K562 (cell line): ENCODE measurements at regions not wholly inside any gene's neighbourhood (a gene's known extent, or its start where the extent isn't known, plus 50 kb on each side); places are given as distances from the start of the nearest gene placed in this dataset.

ENCODE experiments used
- ATAC-seq: fragments of 200-7000 bp; cut with Tn5 transposase; 3 replicates; pipeline ENCODE4 v1.9.1; 2020; ENCODE audit warnings: moderate library complexity
- BruUV-seq: library from RNA; stranded (reverse); fragments of 400-500 nt; replicated peaks from 2 replicates; lab custom pipeline; 2021; lab: Mats Ljungman, UMichigan
- CTCF ChIA-PET: fragments of 300-600 bp; formaldehyde crosslinking; extraction: SDS; loops from one replicate; lab custom pipeline; 2021; ENCODE audit warnings: low intra/inter-chr PET ratio; lab: Yijun Ruan, JAX
- POLR2A ChIA-PET: fragments of 300-600, 350-650 bp; sonication (Branson Sonifier 250); formaldehyde crosslinking; extraction: SDS; loops from one replicate; lab custom pipeline; 2021; ENCODE audit warnings: antibody characterized with exemption, inconsistent platforms; lab: Yijun Ruan, JAX
- DNase-seq, 4 experiments: peaks; one replicate each; pipeline versions ENCODE4 v3.0.0 to v3.0.0-alpha.2; 2011 to 2018; ENCODE audit warnings: low spot score in 3 of 4, mixed read lengths in 3 of 4; ENCODE audit errors: extremely low read depth in 1 of 4
- FAIRE-seq: peaks from 2 replicates; lab custom pipeline; 2011; peaks lifted over from hg19 to GRCh38; lab: Jason Lieb, UNC
- H2AFZ ChIP-seq: 2 replicates; pipeline ENCODE4 v1.6.0; 2011; ENCODE audit warnings: low read depth, low read length, control low read depth, inconsistent platforms
- H3K27ac ChIP-seq: fragments of 200-600 bp; 3 replicates; pipeline ENCODE4 v1.8.0; 2011; ENCODE audit warnings: low read depth, mild to moderate bottlenecking, control low read depth, inconsistent platforms, low read length, moderate library complexity, mixed read lengths; ENCODE audit errors: extremely low read depth
- H3K27me3 ChIP-seq, 2 experiments: fragments of 300-600 bp in 1 of 2; 2 replicates in 1 of 2; 3 replicates in 1 of 2; pipeline versions ENCODE4 v1.6.0 to v1.8.0; 2011; ENCODE audit warnings: inconsistent platforms in 2 of 2, low read length in 2 of 2, mild to moderate bottlenecking in 1 of 2, mixed read lengths in 1 of 2, moderate library complexity in 1 of 2; ENCODE audit not compliant: control insufficient read depth in 2 of 2, insufficient read depth in 2 of 2
- H3K36me3 ChIP-seq: fragments of 300-600 bp; 3 replicates; pipeline ENCODE4 v1.8.0; 2011; ENCODE audit warnings: mild to moderate bottlenecking, low read length, inconsistent platforms; ENCODE audit not compliant: control insufficient read depth, insufficient read depth
- H3K4me1 ChIP-seq, 2 experiments: fragments of 200-600 bp in 1 of 2; replicated peaks in 1 of 2; 2 replicates in 1 of 2; 3 replicates in 1 of 2; pipeline versions ENCODE4 v1.5.1 to v1.8.0; 2011; ENCODE audit warnings: inconsistent platforms in 2 of 2, low read length in 2 of 2, mild to moderate bottlenecking in 1 of 2, mixed read lengths in 1 of 2, moderate library complexity in 1 of 2; ENCODE audit not compliant: control insufficient read depth in 2 of 2, insufficient read depth in 2 of 2
- H3K4me2 ChIP-seq: 2 replicates; pipeline ENCODE4 v1.6.1; 2011; ENCODE audit warnings: low read length, control low read depth, inconsistent platforms, mixed read lengths; ENCODE audit not compliant: insufficient read depth
- H3K4me3 ChIP-seq: fragments of 200-600 bp; sonication (generic), shearing (Covaris generic); 2 replicates; pipeline ENCODE4 v1.5.1; 2016; ENCODE audit warnings: control low read depth, inconsistent platforms
- H3K79me2 ChIP-seq: fragments of 200-600 bp; 3 replicates; pipeline ENCODE4 v1.8.0; 2011; ENCODE audit warnings: low read length, inconsistent platforms; ENCODE audit not compliant: control insufficient read depth, insufficient read depth
- H3K9ac ChIP-seq, 2 experiments: 2 replicates each; pipeline versions ENCODE4 v1.6.0 to v1.6.1; 2011; ENCODE audit warnings: low read depth in 2 of 2, low read length in 2 of 2, control low read depth in 1 of 2, inconsistent platforms in 1 of 2, mild to moderate bottlenecking in 1 of 2, mixed read lengths in 1 of 2; ENCODE audit not compliant: insufficient read depth in 1 of 2
- H3K9me1 ChIP-seq: one replicate; pipeline ENCODE4 v1.6.0; 2011; ENCODE audit warnings: inconsistent platforms, mild to moderate bottlenecking, low read length, moderate library complexity; ENCODE audit not compliant: control insufficient read depth, insufficient read depth
- H3K9me3 ChIP-seq: replicated peaks from 2 replicates; pipeline ENCODE4 v1.5.1; 2011; ENCODE audit warnings: low read depth, low read length, inconsistent platforms; ENCODE audit not compliant: control insufficient read depth, insufficient read depth
- H4K20me1 ChIP-seq: replicated peaks from 2 replicates; pipeline ENCODE4 v1.6.1; 2011; ENCODE audit warnings: low read length, inconsistent platforms, mixed read lengths; ENCODE audit not compliant: control insufficient read depth, insufficient read depth
- IFI16 ChIP-seq: fragments of 250-450 bp; sonication (Bioruptor Pico); IDR thresholded peaks from 2 replicates; pipeline ENCODE4 v2.1.2; 2022; ENCODE audit warnings: mild to moderate bottlenecking, inconsistent platforms
- MCM7 ChIP-seq, 2 experiments: fragments of 450-650 bp; IDR thresholded peaks; 2 replicates each; pipeline ENCODE4 v1.6.1; 2016 to 2018
- SNAPC5 ChIP-seq: fragments of 250-450 bp; sonication (Bioruptor Pico); IDR thresholded peaks from 2 replicates; pipeline ENCODE4 v1.8.0; 2021; ENCODE audit warnings: moderate library complexity, mild to moderate bottlenecking, inconsistent platforms
- ZNF695 ChIP-seq: fragments of 450-650 bp; formaldehyde crosslinking; IDR thresholded peaks from 2 replicates; pipeline ENCODE4 v1.4.0; 2020; ENCODE audit warnings: mild to moderate bottlenecking, moderate library complexity
- WGBS: fragments of 100-300 bp; shearing (Covaris generic); methylation state at CpG from one replicate; pipeline ENCODE4 v1.1.6; 2016; ENCODE audit warnings: low coverage, mixed read lengths; ENCODE audit not compliant: insufficient coverage; ENCODE audit errors: missing lambda C conversion rate; 5-methylcytosine and 5-hydroxymethylcytosine counted together
- in situ Hi-C: fragments of 300-500 bp; cut with MboI; formaldehyde crosslinking; loops from 4 replicates; pipeline ENCODE4 v1.15.0; 2018; ENCODE audit warnings: inconsistent platforms, mixed read lengths
- intact Hi-C: fragments of 100-400 bp; cut with micrococcal nuclease; formaldehyde crosslinking; loops from 2 replicates; pipeline ENCODE4 v1.14.2; 2022
- TF ChIP-seq, protein P1 (sequence below): sonication (generic); formaldehyde crosslinking; IDR thresholded peaks from 2 replicates; pipeline ENCODE4 v1.4.0; 2020; ENCODE audit warnings: mild to moderate bottlenecking, missing genetic modification reagents

- TF ChIP-seq ZNF695 (CRISPR knock-in tag), result no peak
- TF ChIP-seq SNAPC5 (CRISPR knock-in tag), result no peak
- no peak for TF ChIP-seq MCM7 (IDR thresholded peaks at IDR 0.05)
- TF ChIP-seq, protein P1, sequence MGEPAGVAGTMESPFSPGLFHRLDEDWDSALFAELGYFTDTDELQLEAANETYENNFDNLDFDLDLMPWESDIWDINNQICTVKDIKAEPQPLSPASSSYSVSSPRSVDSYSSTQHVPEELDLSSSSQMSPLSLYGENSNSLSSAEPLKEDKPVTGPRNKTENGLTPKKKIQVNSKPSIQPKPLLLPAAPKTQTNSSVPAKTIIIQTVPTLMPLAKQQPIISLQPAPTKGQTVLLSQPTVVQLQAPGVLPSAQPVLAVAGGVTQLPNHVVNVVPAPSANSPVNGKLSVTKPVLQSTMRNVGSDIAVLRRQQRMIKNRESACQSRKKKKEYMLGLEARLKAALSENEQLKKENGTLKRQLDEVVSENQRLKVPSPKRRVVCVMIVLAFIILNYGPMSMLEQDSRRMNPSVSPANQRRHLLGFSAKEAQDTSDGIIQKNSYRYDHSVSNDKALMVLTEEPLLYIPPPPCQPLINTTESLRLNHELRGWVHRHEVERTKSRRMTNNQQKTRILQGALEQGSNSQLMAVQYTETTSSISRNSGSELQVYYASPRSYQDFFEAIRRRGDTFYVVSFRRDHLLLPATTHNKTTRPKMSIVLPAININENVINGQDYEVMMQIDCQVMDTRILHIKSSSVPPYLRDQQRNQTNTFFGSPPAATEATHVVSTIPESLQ (CRISPR knock-in tag), result no peak
- TF ChIP-seq IFI16 (CRISPR knock-in tag), result no peak
- intact Hi-C loops, result no loop called here
- WGBS, result 3% methylated on average over 4 of the region's 4 CpGs
- in situ Hi-C loops, result no loop called here
- CTCF ChIA-PET, result no interaction called here
- ATAC-seq (no peak), FAIRE-seq (no peak), DNase-seq (no peak)
- H3K9ac ChIP-seq, result no peak overlapping the region
- H3K27me3 ChIP-seq, result no peaks in the 10 kb centered on the region
- no TSS peak for BruUV-seq
- POLR2A ChIA-PET, result no interaction called here
- H3K9me3 ChIP-seq, result no peaks in the 10 kb centered on the region; the same call in 1 of the 2 replicates
- no peak overlapping the region for H3K27ac ChIP-seq
- no peak overlapping the region for H3K4me2 ChIP-seq
- H3K9me1 ChIP-seq, result no peaks in the 10 kb centered on the region
- H3K4me1 ChIP-seq, result no peaks in the 10 kb centered on the region
- no peak overlapping the region for H3K4me3 ChIP-seq
- H2AFZ ChIP-seq, result no peak overlapping the region
- no peaks in the 10 kb centered on the region for H3K79me2 ChIP-seq
- H3K36me3 ChIP-seq, result no peaks in the 10 kb centered on the region
- no peaks in the 10 kb centered on the region for H4K20me1 ChIP-seq
These were observed 259.7 kb upstream of the TMEM132C start for GRCh38 chr12:128007250-128007649.
